LNCaP clone FGC (cell line): ENCODE measurements at regions not wholly inside any gene's neighbourhood (a gene's known extent, or its start where the extent isn't known, plus 50 kb on each side); places are given as distances from the start of the nearest gene placed in this dataset.

Experiments used
- DNase-seq: peaks from one replicate; pipeline ENCODE4 v3.0.0-alpha.2; 2011; ENCODE audit warnings: low read depth
- H3K4me3 ChIP-seq: 2 replicates; pipeline ENCODE4 v1.5.1; 2011; ENCODE audit warnings: mild to moderate bottlenecking, low read depth, low read length, control low read depth
- CTCF ChIP-seq: IDR thresholded peaks from 2 replicates; pipeline ENCODE4 v1.5.1; 2012; ENCODE audit warnings: mild to moderate bottlenecking; ENCODE audit not compliant: control insufficient read depth, insufficient read depth; ENCODE audit errors: extremely low read depth

GRCh38 chr3:72093270-72093991 lies 308.5 kb upstream of the PROK2 start:
- DNase-seq = no peak
- H3K4me3 ChIP-seq = no peak overlapping the region
- no peak for TF ChIP-seq CTCF

GRCh38 chr3:72092778-72093177 lies 307.8 kb upstream of the PROK2 start:
- no peak for DNase-seq
- no peak overlapping the region for H3K4me3 ChIP-seq
- no peak for TF ChIP-seq CTCF

GRCh38 chr3:72088486-72089025 lies 303.6 kb upstream of the PROK2 start:
- no peak for TF ChIP-seq CTCF
- H3K4me3 ChIP-seq = no peak overlapping the region
- DNase-seq = no peak

GRCh38 chr3:72087420-72087819 lies 302.5 kb upstream of the PROK2 start:
- no peak for TF ChIP-seq CTCF
- DNase-seq = no peak
- no peak overlapping the region for H3K4me3 ChIP-seq

- no peak overlapping the region for H3K4me3 ChIP-seq
- no peak for DNase-seq
- no peak for TF ChIP-seq CTCF
Observed at GRCh38 chr3:72086743-72087087, 301.8 kb upstream of the PROK2 start.

- no peak for TF ChIP-seq CTCF
- DNase-seq = no peak
- H3K4me3 ChIP-seq = no peak overlapping the region
Observed at GRCh38 chr3:72086042-72086742, 301.2 kb upstream of the PROK2 start.
